ENCODE measurements at regions not wholly inside any gene's neighbourhood (a gene's known extent, or its start where the extent isn't known, plus 50 kb on each side); places are given as distances from the start of the nearest gene placed in this dataset.

GRCh38 chr4:20420916-20421602 is 169.4 kb downstream of the SLIT2 start:
- H4K5ac ChIP-seq (ENCODE audit: insufficient read length, low read depth, low read length) = no peak overlapping the region
- no CpG with 5 or more reads among the region's 3 CpGs for WGBS (ENCODE audit: extremely low coverage, insufficient read length, low lambda C conversion rate)
- no peaks in the 10 kb centered on the region for H3K27me3 ChIP-seq (ENCODE audit: insufficient read depth, low read length)
- no peak overlapping the region for H2AK5ac ChIP-seq (ENCODE audit: insufficient read length, low read length)
- no peak overlapping the region for H3K9ac ChIP-seq (ENCODE audit: extremely low read depth, insufficient read length, low read length)
- H3K18ac ChIP-seq (ENCODE audit: insufficient read length, low read depth, low read length) = no peak overlapping the region
- H2AFZ ChIP-seq (ENCODE audit: low read length) = no peak overlapping the region
- H3K27ac ChIP-seq (ENCODE audit: insufficient read length, low read depth, low read length) = no peak overlapping the region
- TF ChIP-seq CTCF (conservative IDR thresholded peaks at IDR 0.05) = no peak
- no peaks in the 10 kb centered on the region for H3K79me1 ChIP-seq (ENCODE audit: insufficient read depth, low read depth, low read length, poor library complexity, severe bottlenecking)
- no peak overlapping the region for H3K56ac ChIP-seq (ENCODE audit: insufficient read length, low read depth, low read length)
- H3K4ac ChIP-seq (ENCODE audit: low read depth, low read length) = no peak overlapping the region
- Mint-ChIP-seq H3K4me3 (no peak overlapping the region), H3K9me3 (no peaks in the 10 kb centered on the region), H3K27me3 (ENCODE audit: low read depth) (no peaks in the 10 kb centered on the region), H3K36me3 (ENCODE audit: insufficient read depth in 1 of 3, low read depth in 3 of 3) (no peaks in the 10 kb centered on the region), H3K4me1 (peaks cover 2 to 5% of the 10 kb centered on the region in 2 experiments), H3K27ac (no peak overlapping the region)
- H2BK120ac ChIP-seq (ENCODE audit: low read depth, low read length, poor library complexity, severe bottlenecking) = no peak overlapping the region
- H3K14ac ChIP-seq (ENCODE audit: insufficient read depth, low read length) = no peak overlapping the region
- H2BK5ac ChIP-seq (ENCODE audit: insufficient read length, low read length) = no peak overlapping the region
- no peak overlapping the region for H4K8ac ChIP-seq (replicated peaks; ENCODE audit: insufficient read length, low read depth, low read length)
- H4K20me1 ChIP-seq (ENCODE audit: control insufficient read depth, insufficient read depth, insufficient read length) = no peaks in the 10 kb centered on the region
- H2BK12ac ChIP-seq (ENCODE audit: insufficient read length, low read depth, low read length) = no peak overlapping the region
- H3K23ac ChIP-seq (ENCODE audit: insufficient read length, low read depth, low read length) = no peak overlapping the region
- no peaks in the 10 kb centered on the region for H3K4me1 ChIP-seq (ENCODE audit: insufficient read depth, low read length)
- no peak for DNase-seq
- H3K4me2 ChIP-seq (ENCODE audit: insufficient read depth, insufficient read length, low read length) = no peak overlapping the region
- H3K23me2 ChIP-seq (ENCODE audit: insufficient read length, low read depth, low read length, poor library complexity, severe bottlenecking) = no peaks in the 10 kb centered on the region
- no peaks in the 10 kb centered on the region for H3K79me2 ChIP-seq (ENCODE audit: insufficient read depth, low read length)
- no peak overlapping the region for H4K91ac ChIP-seq (ENCODE audit: insufficient read length, low read depth, low read length)
- no peak overlapping the region for H2BK20ac ChIP-seq (ENCODE audit: low read depth, low read length, poor library complexity, severe bottlenecking)
- H3T11ph ChIP-seq (ENCODE audit: low read length) = no peak overlapping the region
- H3K9me3 ChIP-seq (ENCODE audit: control insufficient read depth, low read depth, low read length) = no peaks in the 10 kb centered on the region
- no peak overlapping the region for H2BK15ac ChIP-seq (ENCODE audit: low read depth, low read length)
